NB4 (cell line): ENCODE measurements at regions not wholly inside any gene's neighbourhood (a gene's known extent, or its start where the extent isn't known, plus 50 kb on each side); places are given as distances from the start of the nearest gene placed in this dataset.

ENCODE experiments used
- POLR2A ChIP-seq: IDR thresholded peaks from 2 replicates; pipeline ENCODE4 v1.6.1; 2011; ENCODE audit warnings: mild to moderate bottlenecking; ENCODE audit not compliant: insufficient read length; ENCODE audit errors: extremely low read depth
- TF ChIP-seq, protein P1 (sequence below): IDR thresholded peaks from one replicate; pipeline ENCODE4 v1.5.1; 2012; ENCODE audit warnings: low read depth, low read length

DNA sequence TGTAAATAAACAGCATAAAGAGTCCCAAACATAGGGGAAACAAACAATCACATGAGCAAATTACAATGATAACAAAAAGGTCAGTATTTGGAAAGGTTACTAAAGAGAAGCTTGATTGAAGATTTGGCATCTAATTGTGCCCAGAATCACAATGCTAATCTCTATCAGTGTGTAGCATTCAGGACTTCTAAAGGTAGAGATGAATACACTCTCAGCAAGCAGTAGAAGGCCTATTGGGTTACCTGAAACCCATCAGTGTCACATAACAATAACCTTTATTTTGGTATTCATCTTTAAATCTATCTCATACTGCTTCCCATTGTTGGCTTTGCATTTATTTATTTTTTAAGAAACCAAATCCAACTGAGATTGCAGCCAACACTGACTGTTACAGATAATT lies 319.5 kb downstream of the ACTRT1 start:
- TF ChIP-seq, protein P1, sequence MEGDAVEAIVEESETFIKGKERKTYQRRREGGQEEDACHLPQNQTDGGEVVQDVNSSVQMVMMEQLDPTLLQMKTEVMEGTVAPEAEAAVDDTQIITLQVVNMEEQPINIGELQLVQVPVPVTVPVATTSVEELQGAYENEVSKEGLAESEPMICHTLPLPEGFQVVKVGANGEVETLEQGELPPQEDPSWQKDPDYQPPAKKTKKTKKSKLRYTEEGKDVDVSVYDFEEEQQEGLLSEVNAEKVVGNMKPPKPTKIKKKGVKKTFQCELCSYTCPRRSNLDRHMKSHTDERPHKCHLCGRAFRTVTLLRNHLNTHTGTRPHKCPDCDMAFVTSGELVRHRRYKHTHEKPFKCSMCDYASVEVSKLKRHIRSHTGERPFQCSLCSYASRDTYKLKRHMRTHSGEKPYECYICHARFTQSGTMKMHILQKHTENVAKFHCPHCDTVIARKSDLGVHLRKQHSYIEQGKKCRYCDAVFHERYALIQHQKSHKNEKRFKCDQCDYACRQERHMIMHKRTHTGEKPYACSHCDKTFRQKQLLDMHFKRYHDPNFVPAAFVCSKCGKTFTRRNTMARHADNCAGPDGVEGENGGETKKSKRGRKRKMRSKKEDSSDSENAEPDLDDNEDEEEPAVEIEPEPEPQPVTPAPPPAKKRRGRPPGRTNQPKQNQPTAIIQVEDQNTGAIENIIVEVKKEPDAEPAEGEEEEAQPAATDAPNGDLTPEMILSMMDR, result no peak
- no peak for TF ChIP-seq POLR2A
